ENCODE measurements at regions not wholly inside any gene's neighbourhood (a gene's known extent, or its start where the extent isn't known, plus 50 kb on each side); places are given as distances from the start of the nearest gene placed in this dataset.

- no peak overlapping the region for H3K9ac ChIP-seq (ENCODE audit: low read depth, low read length, poor library complexity, severe bottlenecking)
Observed at GRCh38 chr3:43970351-43970750, 271.3 kb upstream of the TOPAZ1 start.

GRCh38 chr3:43970920-43971319 lies 270.8 kb upstream of the TOPAZ1 start:
- H2AFZ ChIP-seq (ENCODE audit: low read length), result no peak overlapping the region
- no peak overlapping the region for H3K4me2 ChIP-seq (ENCODE audit: low read depth, low read length, poor library complexity, severe bottlenecking)
- H3K79me2 ChIP-seq (ENCODE audit: insufficient read depth, low read length), result no peaks in the 10 kb centered on the region
- no peaks in the 10 kb centered on the region for H3F3A ChIP-seq (ENCODE audit: low read depth)
- TF ChIP-seq EZH2phosphoT487 (IDR thresholded peaks at IDR 0.05; ENCODE audit: borderline replicate concordance) (no peak), CTCF (conservative IDR thresholded peaks at IDR 0.05; ENCODE audit: low read length) (no peak)
- no peaks in the 10 kb centered on the region for H4K20me1 ChIP-seq (ENCODE audit: insufficient read depth, low read length, poor library complexity, severe bottlenecking)
- H3K4me3 ChIP-seq (ENCODE audit: low read length, poor library complexity, severe bottlenecking), result no peak overlapping the region
- H3K9me2 ChIP-seq (replicated peaks; ENCODE audit: low read depth, low read length), result no peaks in the 10 kb centered on the region
- no peaks in the 10 kb centered on the region for H3K4me1 ChIP-seq (ENCODE audit: insufficient read depth, low read length, poor library complexity, severe bottlenecking)
- no peaks in the 10 kb centered on the region for H3K27me3 ChIP-seq (ENCODE audit: insufficient read depth, low read length, poor library complexity, severe bottlenecking)
- no peak overlapping the region for H3K9ac ChIP-seq (ENCODE audit: low read depth, low read length, poor library complexity, severe bottlenecking)
- H3K36me3 ChIP-seq (ENCODE audit: insufficient read depth, low read length), result no peaks in the 10 kb centered on the region
- H3K9me3 ChIP-seq (ENCODE audit: insufficient read depth, low read depth, low read length), result no peaks in the 10 kb centered on the region

More at GRCh38 chr3:43970351-43970750, 271.3 kb upstream of the TOPAZ1 start:
- H3K79me2 ChIP-seq (ENCODE audit: insufficient read depth, low read length), result no peaks in the 10 kb centered on the region
- no peak overlapping the region for H3K4me2 ChIP-seq (ENCODE audit: low read depth, low read length, poor library complexity, severe bottlenecking)
- no peak overlapping the region for H3K4me3 ChIP-seq (ENCODE audit: low read length, poor library complexity, severe bottlenecking)
- H3K9me2 ChIP-seq (replicated peaks; ENCODE audit: low read depth, low read length), result no peaks in the 10 kb centered on the region
- no peaks in the 10 kb centered on the region for H3K36me3 ChIP-seq (ENCODE audit: insufficient read depth, low read length)
- no peaks in the 10 kb centered on the region for H4K20me1 ChIP-seq (ENCODE audit: insufficient read depth, low read length, poor library complexity, severe bottlenecking)
- TF ChIP-seq EZH2phosphoT487 (IDR thresholded peaks at IDR 0.05; ENCODE audit: borderline replicate concordance) (no peak), CTCF (conservative IDR thresholded peaks at IDR 0.05; ENCODE audit: low read length) (no peak)
- no peak overlapping the region for H2AFZ ChIP-seq (ENCODE audit: low read length)
- no peaks in the 10 kb centered on the region for H3F3A ChIP-seq (ENCODE audit: low read depth)
- H3K9me3 ChIP-seq (ENCODE audit: insufficient read depth, low read depth, low read length), result no peaks in the 10 kb centered on the region
- no peaks in the 10 kb centered on the region for H3K4me1 ChIP-seq (ENCODE audit: insufficient read depth, low read length, poor library complexity, severe bottlenecking)
- no peaks in the 10 kb centered on the region for H3K27me3 ChIP-seq (ENCODE audit: insufficient read depth, low read length, poor library complexity, severe bottlenecking)

GRCh38 chr3:43971486-43971885 lies 270.2 kb upstream of the TOPAZ1 start:
- Histone ChIP-seq H4K20me1 (ENCODE audit: insufficient read depth, low read length, poor library complexity, severe bottlenecking) (no peaks in the 10 kb centered on the region), H3K9me2 (replicated peaks; ENCODE audit: low read depth, low read length) (no peaks in the 10 kb centered on the region), H2AFZ (ENCODE audit: low read length) (no peak overlapping the region), H3K4me1 (ENCODE audit: insufficient read depth, low read length, poor library complexity, severe bottlenecking) (no peaks in the 10 kb centered on the region), H3K9me3 (ENCODE audit: insufficient read depth, low read depth, low read length) (no peaks in the 10 kb centered on the region), H3K4me3 (ENCODE audit: low read length, poor library complexity, severe bottlenecking) (no peak overlapping the region), H3K36me3 (ENCODE audit: insufficient read depth, low read length) (no peaks in the 10 kb centered on the region), H3K4me2 (ENCODE audit: low read depth, low read length, poor library complexity, severe bottlenecking) (no peak overlapping the region), H3K79me2 (ENCODE audit: insufficient read depth, low read length) (no peaks in the 10 kb centered on the region), H3K27me3 (ENCODE audit: insufficient read depth, low read length, poor library complexity, severe bottlenecking) (no peaks in the 10 kb centered on the region), H3F3A (ENCODE audit: low read depth) (no peaks in the 10 kb centered on the region), H3K9ac (ENCODE audit: low read depth, low read length, poor library complexity, severe bottlenecking) (no peak overlapping the region)
- TF ChIP-seq CTCF (conservative IDR thresholded peaks at IDR 0.05; ENCODE audit: low read length) (no peak), EZH2phosphoT487 (IDR thresholded peaks at IDR 0.05; ENCODE audit: borderline replicate concordance) (no peak)

Measured in Loucy (cell line).